Fibroblast of villous mesenchyme (primary cell): ENCODE measurements at regions not wholly inside any gene's neighbourhood (a gene's known extent, or its start where the extent isn't known, plus 50 kb on each side); places are given as distances from the start of the nearest gene placed in this dataset.

Source experiments
- DNase-seq: peaks from one replicate; pipeline ENCODE4 v3.0.0-alpha.2; 2010; ENCODE audit warnings: low read depth
- H3K4me3 ChIP-seq: 2 replicates; pipeline ENCODE4 v1.5.1; 2011; ENCODE audit warnings: low read depth, mild to moderate bottlenecking, low read length
- CTCF ChIP-seq: IDR thresholded peaks from 2 replicates; pipeline ENCODE4 v1.5.1; 2012; ENCODE audit warnings: low read depth, mild to moderate bottlenecking, low read length; ENCODE audit not compliant: insufficient read depth

GRCh38 chr2:136534811-136535210, 230.5 kb upstream of the THSD7B start:
- no peak overlapping the region for H3K4me3 ChIP-seq
- no peak for TF ChIP-seq CTCF
- DNase-seq = no peak

GRCh38 chr2:136532171-136532570, 233.2 kb upstream of the THSD7B start:
- no peak for DNase-seq
- no peak for TF ChIP-seq CTCF
- H3K4me3 ChIP-seq = no peak overlapping the region

- H3K4me3 ChIP-seq = no peak overlapping the region
- DNase-seq = no peak
- no peak for TF ChIP-seq CTCF
Measured at GRCh38 chr2:136531731-136532130, 233.6 kb upstream of the THSD7B start.

- H3K4me3 ChIP-seq = no peak overlapping the region
- no peak for DNase-seq
- no peak for TF ChIP-seq CTCF
Measured at GRCh38 chr2:136530146-136530545, 235.2 kb upstream of the THSD7B start.

- no peak for TF ChIP-seq CTCF
- peak; percentile 1 for DNase-seq
Measured at GRCh38 chr2:136527560-136527959, 237.8 kb upstream of the THSD7B start.

GRCh38 chr2:136522724-136523123, 242.6 kb upstream of the THSD7B start:
- no peak for TF ChIP-seq CTCF
- no peak overlapping the region for H3K4me3 ChIP-seq
- no peak for DNase-seq

More at GRCh38 chr2:136527560-136527959, 237.8 kb upstream of the THSD7B start:
- no peak overlapping the region for H3K4me3 ChIP-seq

- no peak for DNase-seq
- no peak for TF ChIP-seq CTCF
Measured at GRCh38 chr2:136517716-136518115, 247.6 kb upstream of the THSD7B start.

More at GRCh38 chr2:136517716-136518115, 247.6 kb upstream of the THSD7B start:
- H3K4me3 ChIP-seq = no peak overlapping the region
